Heart right ventricle (tissue), 16 donors: ENCODE measurements at regions not wholly inside any gene's neighbourhood (a gene's known extent, or its start where the extent isn't known, plus 50 kb on each side); places are given as distances from the start of the nearest gene placed in this dataset.

ENCODE experiments used
- ATAC-seq, 8 donors: fragments of 200-7000 bp; cut with Tn5 transposase; one replicate each; pipeline ENCODE4 v1.9.1; 2020; ENCODE audit warnings: mild to moderate bottlenecking in 8 of 8, moderate library complexity in 8 of 8, moderate number of reproducible peaks in 1 of 8
- DNase-seq, 2 donors: peaks; one replicate each; pipeline ENCODE4 v3.0.0-alpha.2; 2020
- H3K27ac ChIP-seq, 10 donors: fragments of 200-600 bp; sonication (generic) in 2 of 10; one replicate each; pipeline versions ENCODE4 v1.5.0 to v1.8.0; 2020 to 2022; ENCODE audit warnings: mild to moderate bottlenecking in 3 of 10
- H3K27me3 ChIP-seq, 7 donors: fragments of 200-600 bp; one replicate each; pipeline ENCODE4 v1.8.0; 2021 to 2022; ENCODE audit warnings: mild to moderate bottlenecking in 2 of 7
- H3K36me3 ChIP-seq, 9 donors: fragments of 200-600 bp; sonication (generic) in 1 of 9; one replicate each; pipeline versions ENCODE4 v1.5.0 to v1.8.0; 2020 to 2022; ENCODE audit warnings: mild to moderate bottlenecking in 2 of 9
- H3K4me1 ChIP-seq, 9 donors: fragments of 200-600 bp; sonication (generic) in 1 of 9; one replicate each; pipeline versions ENCODE4 v1.5.0 to v1.8.0; 2020 to 2022; ENCODE audit warnings: mild to moderate bottlenecking in 4 of 9
- H3K4me3 ChIP-seq, 10 donors: fragments of 200-600 bp; sonication (generic) in 2 of 10; one replicate each; pipeline versions ENCODE4 v1.5.0 to v1.8.0; 2020 to 2022; ENCODE audit warnings: mild to moderate bottlenecking in 7 of 10, moderate library complexity in 2 of 10
- H3K9me3 ChIP-seq, 11 donors: fragments of 200-600 bp in 10 of 11; sonication (generic) in 2 of 11; one replicate each; pipeline versions ENCODE4 v1.5.0 to v1.8.0; 2013 to 2022; ENCODE audit warnings: mild to moderate bottlenecking in 2 of 11, control low read depth in 1 of 11, moderate library complexity in 1 of 11
- CTCF ChIP-seq, 9 donors: fragments of 200-600 bp; sonication (generic) in 2 of 9; IDR thresholded peaks; one replicate each; pipeline versions ENCODE4 v1.5.0 to v1.8.0; 2021 to 2022; ENCODE audit warnings: antibody characterized with exemption in 9 of 9, mild to moderate bottlenecking in 5 of 9, moderate library complexity in 1 of 9
- WGBS, 2 donors: extraction: QIAGEN DNeasy Blood & Tissue Kit; methylation state at CpG; one replicate each; pipeline ENCODE4 v1.1.7; 2013; ENCODE audit warnings: inconsistent platforms in 1 of 2; 5-methylcytosine and 5-hydroxymethylcytosine counted together
- intact Hi-C, 10 donors: fragments of 100-400 bp; cut with DNase I; formaldehyde crosslinking; loops; one replicate each; pipeline versions ENCODE4 v1.11.1 to v1.14.2; 2022
- donor health status: Arrhythmogenic right ventricular cardiomyopathy.
- donor health status: ischemic (EF 13 %, LVEDD 7.1; RV severe dilation, severe dysfunction).
- donor health status: healthy with polysubstance abuse.
- donor health status: DM: no; HTN: yes; CAD: no.
- donor health status: DM: no; HTN: no; CAD: no.
- donor health status: ischemic (EF 25% LVEDD 6.9; RV normal size, moderate dysfunction).
- donor health status: ischemic (EF 25% LVEDD 5.7; RV mildly dilated, moderate dysfunction).
- donor health status: healthy.
- donor health status: DM: yes; HTN: yes; CAD: no.
- donor health status: Ischemic cardiomyopathy.
- donor health status: ischemic (EF 35%, LVEDD 5.7; RV mildly dilated, moderate dysfunction).
- donor health status: nonischemic (EF 11% LVEDD 7.7; RV severe dilation, severe dysfunction).
- donor health status: DM: yes; HTN: yes; CAD: no.
- donor health status: PGD.
- donor health status: ischemic (EF 29% LVEDD 5.4; RV normal size, mild dysfunction).
- donor health status: nonischemic (EF 23%, LVEDD 6.1; RV moderate dilation, normal function).

GRCh38 chr10:8600192-8600591 is 545.7 kb downstream of the GATA3 start:
- no peak for TF ChIP-seq CTCF (IDR thresholded peaks at IDR 0.05)
- Histone ChIP-seq H3K27ac (no peak overlapping the region), H3K9me3 (peaks cover 0 to 13% (median 0%) of the 10 kb centered on the region in 11 donors), H3K4me3 (no peak overlapping the region), H3K4me1 (no peaks in the 10 kb centered on the region), H3K36me3 (no peaks in the 10 kb centered on the region), H3K27me3 (no peaks in the 10 kb centered on the region)
- no peak for ATAC-seq
- WGBS, 2 donors = 86 to 90% methylated on average over 3 of the region's 3 CpGs
- intact Hi-C loops = no loop called here
- DNase-seq = no peak

GRCh38 chr10:8602821-8603220 is 548.3 kb downstream of the GATA3 start:
- intact Hi-C loops = no loop called here
- DNase-seq (no peak), ATAC-seq (no peak)
- no peak overlapping the region for H3K27ac ChIP-seq
- no peaks in the 10 kb centered on the region for H3K27me3 ChIP-seq
- 85 to 90% methylated on average over 1 of the region's 1 CpG for WGBS, 2 donors
- no peaks in the 10 kb centered on the region for H3K4me1 ChIP-seq
- no peak for TF ChIP-seq CTCF (IDR thresholded peaks at IDR 0.05)
- no peak overlapping the region for H3K4me3 ChIP-seq
- H3K36me3 ChIP-seq = no peaks in the 10 kb centered on the region
- H3K9me3 ChIP-seq = peaks cover 0 to 38% (median 4%) of the 10 kb centered on the region in 11 donors

- Histone ChIP-seq H3K27me3 (no peaks in the 10 kb centered on the region), H3K4me3 (no peak overlapping the region), H3K9me3 (peaks cover 0 to 5% (median 0%) of the 10 kb centered on the region in 11 donors), H3K4me1 (no peaks in the 10 kb centered on the region), H3K27ac (no peak overlapping the region), H3K36me3 (no peaks in the 10 kb centered on the region)
- no peak for TF ChIP-seq CTCF (IDR thresholded peaks at IDR 0.05)
- DNase-seq (no peak), ATAC-seq (no peak)
- intact Hi-C loops = loop anchor here in 1 of 10 donors (2.0 kb wide), 1 partner anchor 37 kb away; no protein-coding TSS in a partner anchor
- WGBS, 2 donors = 60 to 62% methylated on average over 6 of the region's 6 CpGs
Measured at GRCh38 chr10:8614054-8614565, 559.6 kb downstream of the GATA3 start.

GRCh38 chr10:8615118-8615517 is 560.6 kb downstream of the GATA3 start:
- TF ChIP-seq CTCF (IDR thresholded peaks at IDR 0.05) = no peak
- no peaks in the 10 kb centered on the region for H3K9me3 ChIP-seq
- H3K36me3 ChIP-seq = no peaks in the 10 kb centered on the region
- no peaks in the 10 kb centered on the region for H3K4me1 ChIP-seq
- ATAC-seq (no peak), DNase-seq (no peak)
- no peaks in the 10 kb centered on the region for H3K27me3 ChIP-seq
- 73 to 85% methylated on average over 4 of the region's 4 CpGs for WGBS, 2 donors
- intact Hi-C loops = loop anchor here in 1 of 10 donors (2.0 kb wide), 1 partner anchor 38 kb away; no protein-coding TSS in a partner anchor
- H3K4me3 ChIP-seq = no peak overlapping the region
- H3K27ac ChIP-seq = no peak overlapping the region
